ENCODE measurements at regions not wholly inside any gene's neighbourhood (a gene's known extent, or its start where the extent isn't known, plus 50 kb on each side); places are given as distances from the start of the nearest gene placed in this dataset.

- no peak for DNase-seq (ENCODE audit: low read depth in 2 of 2)
These were observed 54.7 kb downstream of the GLUD2 start for GRCh38 chrX:121102101-121102500.

DNA sequence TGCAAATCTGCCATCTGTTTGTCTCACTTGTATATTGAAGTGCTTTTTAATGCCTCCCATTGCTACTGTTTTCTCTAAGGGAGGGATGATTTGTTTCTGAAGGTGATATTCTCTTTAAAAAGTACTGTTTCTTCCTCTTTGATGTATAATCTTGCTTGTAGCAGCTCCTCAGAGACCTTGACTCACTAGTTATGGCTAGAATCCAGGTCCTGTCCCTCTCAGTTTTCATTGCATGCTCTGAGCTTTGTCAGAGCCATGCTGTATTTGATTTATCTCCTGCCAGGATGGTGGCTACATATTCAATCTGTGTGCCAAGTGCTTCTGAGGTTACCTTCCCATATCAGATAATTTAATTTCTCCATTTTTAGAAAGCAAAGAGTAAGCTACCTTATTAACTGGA lies 56.0 kb downstream of the GLUD2 start:
- DNase-seq (ENCODE audit: low read depth in 2 of 2) = no peak

DNA sequence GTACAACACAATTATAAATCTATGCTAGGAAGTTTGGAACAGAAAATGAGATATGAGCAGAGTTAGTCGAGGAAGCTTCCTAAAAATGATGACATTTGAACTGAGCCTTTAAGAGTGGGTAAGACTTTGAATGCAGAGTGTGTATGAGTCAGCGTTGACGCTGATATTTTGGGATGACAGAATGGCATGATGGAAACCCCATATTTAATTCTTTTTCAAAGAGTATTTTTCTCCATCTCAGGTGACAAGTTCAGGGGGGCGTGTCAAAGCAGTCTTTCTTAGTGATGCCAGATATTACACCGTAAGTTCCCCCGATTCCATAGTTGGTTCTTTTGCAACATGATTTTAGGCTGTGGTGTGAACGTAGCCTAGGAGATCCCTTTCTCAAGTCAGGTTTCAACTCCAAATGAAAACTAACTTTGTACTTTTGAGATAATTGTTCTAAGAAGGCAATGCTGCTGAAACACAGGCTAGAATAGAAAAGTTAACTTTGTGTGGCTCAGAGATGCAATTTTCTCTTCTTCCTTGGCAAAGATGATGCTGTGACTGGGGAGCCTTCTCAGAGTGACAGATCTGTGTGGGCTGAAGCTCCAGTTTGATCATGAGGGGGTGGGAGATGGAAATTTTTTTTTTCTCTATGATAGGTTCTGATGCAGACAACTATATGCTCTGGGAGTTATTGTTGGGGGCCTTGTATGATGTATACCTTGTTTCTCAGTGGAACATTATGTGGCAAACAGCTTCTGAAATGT lies 59.2 kb downstream of the GLUD2 start:
- no peak for DNase-seq (ENCODE audit: low read depth in 2 of 2)

DNA sequence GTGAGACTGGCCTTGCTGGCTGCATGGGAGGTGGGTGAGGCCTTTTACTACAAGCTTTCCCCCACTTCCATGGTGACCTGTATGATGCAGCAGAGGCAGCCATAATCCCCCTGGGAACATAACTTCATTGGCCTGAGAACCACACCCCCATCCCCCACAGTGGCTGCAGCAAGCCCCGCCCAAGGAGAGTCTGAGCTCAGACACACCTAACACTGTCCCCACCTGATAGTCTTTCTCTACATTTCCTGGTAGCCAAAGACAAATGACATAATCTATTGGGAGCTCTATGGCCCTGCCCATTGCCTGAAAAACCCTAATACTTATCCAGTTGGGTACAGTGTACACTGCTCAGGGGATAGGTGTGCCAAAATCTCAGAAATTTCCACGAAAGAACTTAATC lies 62.6 kb downstream of the GLUD2 start:
- DNase-seq (ENCODE audit: low read depth in 2 of 2) = no peak

DNA sequence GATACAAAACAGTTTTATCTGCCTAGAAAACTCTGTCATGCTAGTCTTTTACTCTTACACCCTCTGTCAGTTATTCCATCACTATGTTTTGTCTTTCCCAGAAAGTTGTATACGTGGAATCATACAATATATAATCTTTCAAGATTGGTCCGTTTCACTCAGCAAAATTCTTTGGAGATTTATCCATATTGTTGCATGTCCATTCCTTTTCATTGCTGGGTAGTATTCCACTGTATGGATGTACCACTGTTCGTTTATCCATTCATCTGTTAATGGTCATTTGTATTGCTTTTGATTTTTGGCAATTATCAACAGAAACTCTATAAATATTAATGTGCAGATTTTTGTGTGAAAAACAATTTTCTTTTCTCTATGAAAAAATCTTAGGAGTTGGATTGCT lies 63.1 kb downstream of the GLUD2 start:
- DNase-seq (ENCODE audit: low read depth in 2 of 2) = no peak

DNA sequence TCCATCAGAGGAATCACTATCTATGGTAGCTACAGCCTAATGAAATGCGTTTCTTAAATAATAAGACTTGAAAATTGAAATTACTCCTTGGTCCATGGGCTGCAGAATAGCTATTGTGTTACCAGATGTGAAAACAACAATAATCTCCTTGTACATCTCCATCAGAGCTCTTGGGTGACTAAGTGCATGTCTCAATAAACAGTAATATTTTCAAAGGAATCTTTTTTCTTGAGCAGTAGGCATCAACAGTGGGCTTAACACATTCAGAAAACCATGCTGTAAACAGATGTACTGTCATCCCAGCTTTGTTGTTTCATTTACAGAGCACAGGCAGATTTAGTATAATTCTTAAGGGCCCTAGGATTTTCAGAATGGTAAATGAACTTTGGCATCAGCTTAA lies 67.3 kb downstream of the GLUD2 start:
- no peak for DNase-seq (ENCODE audit: low read depth in 2 of 2)

GRCh38 chrX:121120690-121121605 lies 73.5 kb downstream of the GLUD2 start:
- DNase-seq (ENCODE audit: low read depth in 2 of 2) = no peak

GRCh38 chrX:121122332-121122731 lies 74.9 kb downstream of the GLUD2 start:
- no peak for DNase-seq (ENCODE audit: low read depth in 2 of 2)

- no peak for DNase-seq (ENCODE audit: low read depth in 2 of 2)
These were observed 81.8 kb downstream of the GLUD2 start for GRCh38 chrX:121128925-121129877.

GRCh38 chrX:121132675-121133074 lies 85.3 kb downstream of the GLUD2 start:
- DNase-seq (ENCODE audit: low read depth in 2 of 2) = no peak

- no peak for DNase-seq (ENCODE audit: low read depth in 2 of 2)
These were observed 88.2 kb downstream of the GLUD2 start for GRCh38 chrX:121135488-121136207.

- DNase-seq (ENCODE audit: low read depth in 2 of 2) = no peak
These were observed 98.7 kb downstream of the GLUD2 start for GRCh38 chrX:121146059-121146628.

GRCh38 chrX:121150217-121150616 lies 102.8 kb downstream of the GLUD2 start:
- DNase-seq (ENCODE audit: low read depth in 2 of 2) = no peak

DNA sequence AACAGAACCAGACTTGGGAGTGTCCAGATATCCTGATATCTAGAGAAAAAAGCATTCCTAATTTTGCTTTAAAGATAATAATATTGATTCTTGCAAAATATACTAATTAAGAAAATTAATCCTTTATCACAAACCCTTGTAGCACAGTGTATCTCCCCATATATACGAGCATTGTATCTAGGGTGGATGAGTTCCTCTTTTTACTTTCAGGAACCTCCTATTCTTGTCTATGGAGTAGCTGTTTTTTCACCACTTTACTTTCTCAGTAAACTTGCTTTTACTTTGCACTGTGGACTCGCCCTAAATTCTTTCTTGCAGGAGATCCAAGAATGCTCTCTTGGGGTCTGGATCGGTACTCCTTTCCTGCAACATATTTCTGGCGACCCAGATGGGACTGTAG lies 103.9 kb downstream of the GLUD2 start:
- no peak for DNase-seq (ENCODE audit: low read depth in 2 of 2)

DNA sequence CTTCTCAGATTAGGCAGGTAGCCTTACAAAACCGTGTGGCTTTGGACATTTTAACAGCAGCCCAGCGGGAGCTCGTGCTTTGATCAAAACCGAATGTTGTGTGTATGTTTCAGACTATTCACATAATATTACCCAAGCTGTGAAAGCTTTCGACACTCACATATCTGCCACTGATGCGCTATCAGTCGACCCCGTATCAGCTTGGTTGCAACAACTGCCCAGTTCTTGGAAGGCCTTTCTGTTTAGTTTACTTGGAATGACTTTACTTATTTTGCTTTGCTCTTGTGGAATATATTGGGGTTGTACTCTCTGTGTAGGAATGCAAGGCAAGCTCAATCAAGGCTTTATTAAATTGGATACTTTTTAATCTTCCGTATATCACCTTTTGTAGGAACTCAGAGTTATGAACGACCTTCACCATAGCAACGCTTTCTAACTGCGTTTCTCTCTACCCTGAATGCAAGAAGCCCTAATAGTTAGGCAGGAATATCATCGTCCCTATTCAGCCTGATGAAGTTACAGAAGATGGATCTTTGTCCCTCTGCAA lies 107.5 kb downstream of the GLUD2 start:
- DNase-seq (ENCODE audit: low read depth in 2 of 2) = no peak

- peak; percentile 31 to 35 for DNase-seq (ENCODE audit: low read depth in 2 of 2)
These were observed 113.6 kb downstream of the GLUD2 start for GRCh38 chrX:121160987-121161386.

- no peak for DNase-seq (ENCODE audit: low read depth in 2 of 2)
These were observed 114.1 kb downstream of the GLUD2 start for GRCh38 chrX:121161501-121161933.

GRCh38 chrX:121163443-121163842 lies 116.0 kb downstream of the GLUD2 start:
- DNase-seq (ENCODE audit: low read depth in 2 of 2) = no peak

GRCh38 chrX:121165930-121166359 lies 118.5 kb downstream of the GLUD2 start:
- no peak for DNase-seq (ENCODE audit: low read depth in 2 of 2)
